K562 (cell line): ENCODE measurements at regions not wholly inside any gene's neighbourhood (a gene's known extent, or its start where the extent isn't known, plus 50 kb on each side); places are given as distances from the start of the nearest gene placed in this dataset.

Experiments
- ATAC-seq: fragments of 200-7000 bp; cut with Tn5 transposase; 3 replicates; pipeline ENCODE4 v1.9.1; 2020; ENCODE audit warnings: moderate library complexity
- BruUV-seq: library from RNA; stranded (reverse); fragments of 400-500 nt; replicated peaks from 2 replicates; lab custom pipeline; 2021; lab: Mats Ljungman, UMichigan
- CTCF ChIA-PET: fragments of 300-600 bp; formaldehyde crosslinking; extraction: SDS; loops from one replicate; lab custom pipeline; 2021; ENCODE audit warnings: low intra/inter-chr PET ratio; lab: Yijun Ruan, JAX
- POLR2A ChIA-PET: fragments of 300-600, 350-650 bp; sonication (Branson Sonifier 250); formaldehyde crosslinking; extraction: SDS; loops from one replicate; lab custom pipeline; 2021; ENCODE audit warnings: antibody characterized with exemption, inconsistent platforms; lab: Yijun Ruan, JAX
- DNase-seq, 4 experiments: peaks; one replicate each; pipeline versions ENCODE4 v3.0.0 to v3.0.0-alpha.2; 2011 to 2018; ENCODE audit warnings: low spot score in 3 of 4, mixed read lengths in 3 of 4; ENCODE audit errors: extremely low read depth in 1 of 4
- FAIRE-seq: peaks from 2 replicates; lab custom pipeline; 2011; peaks lifted over from hg19 to GRCh38; lab: Jason Lieb, UNC
- H2AFZ ChIP-seq: 2 replicates; pipeline ENCODE4 v1.6.0; 2011; ENCODE audit warnings: low read depth, low read length, control low read depth, inconsistent platforms
- H3K27ac ChIP-seq: fragments of 200-600 bp; 3 replicates; pipeline ENCODE4 v1.8.0; 2011; ENCODE audit warnings: low read depth, mild to moderate bottlenecking, control low read depth, inconsistent platforms, low read length, moderate library complexity, mixed read lengths; ENCODE audit errors: extremely low read depth
- H3K27me3 ChIP-seq, 2 experiments: fragments of 300-600 bp in 1 of 2; 2 replicates in 1 of 2; 3 replicates in 1 of 2; pipeline versions ENCODE4 v1.6.0 to v1.8.0; 2011; ENCODE audit warnings: inconsistent platforms in 2 of 2, low read length in 2 of 2, mild to moderate bottlenecking in 1 of 2, mixed read lengths in 1 of 2, moderate library complexity in 1 of 2; ENCODE audit not compliant: control insufficient read depth in 2 of 2, insufficient read depth in 2 of 2
- H3K36me3 ChIP-seq: fragments of 300-600 bp; 3 replicates; pipeline ENCODE4 v1.8.0; 2011; ENCODE audit warnings: mild to moderate bottlenecking, low read length, inconsistent platforms; ENCODE audit not compliant: control insufficient read depth, insufficient read depth
- H3K4me1 ChIP-seq, 2 experiments: fragments of 200-600 bp in 1 of 2; replicated peaks in 1 of 2; 2 replicates in 1 of 2; 3 replicates in 1 of 2; pipeline versions ENCODE4 v1.5.1 to v1.8.0; 2011; ENCODE audit warnings: inconsistent platforms in 2 of 2, low read length in 2 of 2, mild to moderate bottlenecking in 1 of 2, mixed read lengths in 1 of 2, moderate library complexity in 1 of 2; ENCODE audit not compliant: control insufficient read depth in 2 of 2, insufficient read depth in 2 of 2
- H3K4me2 ChIP-seq: 2 replicates; pipeline ENCODE4 v1.6.1; 2011; ENCODE audit warnings: low read length, control low read depth, inconsistent platforms, mixed read lengths; ENCODE audit not compliant: insufficient read depth
- H3K4me3 ChIP-seq: fragments of 200-600 bp; sonication (generic), shearing (Covaris generic); 2 replicates; pipeline ENCODE4 v1.5.1; 2016; ENCODE audit warnings: control low read depth, inconsistent platforms
- H3K79me2 ChIP-seq: fragments of 200-600 bp; 3 replicates; pipeline ENCODE4 v1.8.0; 2011; ENCODE audit warnings: low read length, inconsistent platforms; ENCODE audit not compliant: control insufficient read depth, insufficient read depth
- H3K9ac ChIP-seq, 2 experiments: 2 replicates each; pipeline versions ENCODE4 v1.6.0 to v1.6.1; 2011; ENCODE audit warnings: low read depth in 2 of 2, low read length in 2 of 2, control low read depth in 1 of 2, inconsistent platforms in 1 of 2, mild to moderate bottlenecking in 1 of 2, mixed read lengths in 1 of 2; ENCODE audit not compliant: insufficient read depth in 1 of 2
- H3K9me1 ChIP-seq: one replicate; pipeline ENCODE4 v1.6.0; 2011; ENCODE audit warnings: inconsistent platforms, mild to moderate bottlenecking, low read length, moderate library complexity; ENCODE audit not compliant: control insufficient read depth, insufficient read depth
- H3K9me3 ChIP-seq: replicated peaks from 2 replicates; pipeline ENCODE4 v1.5.1; 2011; ENCODE audit warnings: low read depth, low read length, inconsistent platforms; ENCODE audit not compliant: control insufficient read depth, insufficient read depth
- H4K20me1 ChIP-seq: replicated peaks from 2 replicates; pipeline ENCODE4 v1.6.1; 2011; ENCODE audit warnings: low read length, inconsistent platforms, mixed read lengths; ENCODE audit not compliant: control insufficient read depth, insufficient read depth
- CC2D1A ChIP-seq: fragments of 450-650 bp; IDR thresholded peaks from 2 replicates; pipeline ENCODE4 v1.6.1; 2017; ENCODE audit warnings: mild to moderate bottlenecking
- HMGXB4 ChIP-seq: sonication (generic); formaldehyde crosslinking; IDR thresholded peaks from 2 replicates; pipeline ENCODE4 v1.8.1; 2023; ENCODE audit warnings: mild to moderate bottlenecking, missing genetic modification reagents
- KLF6 ChIP-seq: fragments of 250-450 bp; sonication (Bioruptor Pico); IDR thresholded peaks from 2 replicates; pipeline ENCODE4 v1.4.0; 2020; ENCODE audit warnings: mild to moderate bottlenecking, moderate library complexity, borderline replicate concordance
- MEF2D ChIP-seq: conservative IDR thresholded peaks from 2 replicates; pipeline ENCODE4 v1.6.1; 2016; ENCODE audit warnings: low read depth, missing genetic modification characterization, missing compliant biosample characterization
- SLC30A9 ChIP-seq: fragments of 250-450 bp; sonication (Bioruptor Pico); IDR thresholded peaks from 2 replicates; pipeline ENCODE4 v1.8.0; 2022; ENCODE audit warnings: mild to moderate bottlenecking, moderate library complexity
- STAT5A ChIP-seq: IDR thresholded peaks from 2 replicates; pipeline ENCODE4 v1.6.1; 2012; ENCODE audit warnings: low read length, inconsistent platforms, borderline replicate concordance
- ZNF134 ChIP-seq: fragments of 250-450 bp; sonication (Bioruptor Pico); conservative IDR thresholded peaks from 2 replicates; pipeline ENCODE4 v1.4.0; 2020
- ZNF431 ChIP-seq: sonication (generic); formaldehyde crosslinking; IDR thresholded peaks from 2 replicates; pipeline ENCODE4 v1.8.0; 2022; ENCODE audit warnings: mild to moderate bottlenecking, missing genetic modification reagents
- ZNF586 ChIP-seq: fragments of 450-650 bp; formaldehyde crosslinking; conservative IDR thresholded peaks from 2 replicates; pipeline ENCODE4 v1.4.0; 2020; ENCODE audit warnings: mild to moderate bottlenecking, moderate library complexity
- WGBS: fragments of 100-300 bp; shearing (Covaris generic); methylation state at CpG from one replicate; pipeline ENCODE4 v1.1.6; 2016; ENCODE audit warnings: low coverage, mixed read lengths; ENCODE audit not compliant: insufficient coverage; ENCODE audit errors: missing lambda C conversion rate; 5-methylcytosine and 5-hydroxymethylcytosine counted together
- in situ Hi-C: fragments of 300-500 bp; cut with MboI; formaldehyde crosslinking; loops from 4 replicates; pipeline ENCODE4 v1.15.0; 2018; ENCODE audit warnings: inconsistent platforms, mixed read lengths
- intact Hi-C: fragments of 100-400 bp; cut with micrococcal nuclease; formaldehyde crosslinking; loops from 2 replicates; pipeline ENCODE4 v1.14.2; 2022
- TF ChIP-seq, protein P1 (sequence below): fragments of 250-450 bp; sonication (Bioruptor Pico); IDR thresholded peaks from 2 replicates; pipeline ENCODE4 v1.5.0; 2021

DNA sequence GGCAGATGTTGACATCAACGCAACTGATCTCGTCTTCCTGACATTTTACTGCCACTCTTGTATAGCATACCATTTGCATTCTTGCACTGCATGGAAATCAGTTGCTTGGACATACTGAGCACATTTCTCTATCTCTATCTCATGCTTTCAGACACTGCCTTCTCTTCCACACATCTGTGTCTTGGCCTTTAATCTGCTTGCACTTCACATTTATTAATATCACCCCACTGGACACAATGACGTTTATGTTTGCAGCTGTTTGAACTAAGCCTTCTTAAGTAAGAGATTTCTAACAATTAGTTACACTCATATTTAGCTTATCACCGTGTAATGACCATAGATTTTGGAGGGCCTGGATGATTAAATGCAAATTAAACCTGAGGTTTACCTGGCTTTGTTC, 229.8 kb upstream of the CDH19 start:
- no peak overlapping the region for H2AFZ ChIP-seq
- ChIA-PET POLR2A (no interaction called here), CTCF (no interaction called here)
- H3K9ac ChIP-seq = no peak overlapping the region
- intact Hi-C loops = no loop called here
- H3K79me2 ChIP-seq = no peaks in the 10 kb centered on the region
- BruUV-seq = no TSS peak
- no peak for TF ChIP-seq HMGXB4 (CRISPR knock-in tag)
- in situ Hi-C loops = no loop called here
- H3K4me1 ChIP-seq = no peaks in the 10 kb centered on the region
- no peaks in the 10 kb centered on the region for H4K20me1 ChIP-seq
- ATAC-seq (no peak), FAIRE-seq (no peak), DNase-seq (no peak)
- H3K4me2 ChIP-seq = no peak overlapping the region
- 0% methylated on average over 4 of the region's 4 CpGs for WGBS
- no peak overlapping the region for H3K27ac ChIP-seq
- H3K4me3 ChIP-seq = no peak overlapping the region
- H3K36me3 ChIP-seq = no peaks in the 10 kb centered on the region
- no peaks in the 10 kb centered on the region for H3K27me3 ChIP-seq
- no peaks in the 10 kb centered on the region; the same call in 1 of the 2 replicates for H3K9me3 ChIP-seq
- H3K9me1 ChIP-seq = no peaks in the 10 kb centered on the region

- no peak for FAIRE-seq
- no peaks in the 10 kb centered on the region for H3K79me2 ChIP-seq
- CTCF ChIA-PET = no interaction called here
- TF ChIP-seq, protein P1, sequence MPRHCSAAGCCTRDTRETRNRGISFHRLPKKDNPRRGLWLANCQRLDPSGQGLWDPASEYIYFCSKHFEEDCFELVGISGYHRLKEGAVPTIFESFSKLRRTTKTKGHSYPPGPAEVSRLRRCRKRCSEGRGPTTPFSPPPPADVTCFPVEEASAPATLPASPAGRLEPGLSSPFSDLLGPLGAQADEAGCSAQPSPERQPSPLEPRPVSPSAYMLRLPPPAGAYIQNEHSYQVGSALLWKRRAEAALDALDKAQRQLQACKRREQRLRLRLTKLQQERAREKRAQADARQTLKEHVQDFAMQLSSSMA = no peak
- no peak for TF ChIP-seq ZNF431
- no peak for TF ChIP-seq STAT5A
- no peak for TF ChIP-seq MEF2D (tag)
- no peak for TF ChIP-seq CC2D1A
- TF ChIP-seq ZNF586 (CRISPR knock-in tag) = no peak
- TF ChIP-seq ZNF134 = no peak
- no peak for TF ChIP-seq KLF6
- no peak for TF ChIP-seq SLC30A9
Observed at GRCh38 chr18:66826211-66826610, 222.3 kb upstream of the CDH19 start.

More at GRCh38 chr18:66826211-66826610, 222.3 kb upstream of the CDH19 start:
- POLR2A ChIA-PET = no interaction called here
- Histone ChIP-seq H3K9ac (no peak overlapping the region), H3K9me1 (no peaks in the 10 kb centered on the region), H3K27me3 (no peaks in the 10 kb centered on the region), H3K4me2 (no peak overlapping the region), H3K4me1 (no peaks in the 10 kb centered on the region), H2AFZ (no peak overlapping the region), H3K9me3 (no peaks in the 10 kb centered on the region), H4K20me1 (no peaks in the 10 kb centered on the region), H3K27ac (no peak overlapping the region), H3K36me3 (no peaks in the 10 kb centered on the region), H3K4me3 (no peak overlapping the region)
- no peak for DNase-seq
- in situ Hi-C loops = no loop called here
- 0% methylated on average over 1 of the region's 1 CpG for WGBS
- intact Hi-C loops = no loop called here
- no peak for ATAC-seq
- BruUV-seq = no TSS peak
